ENCODE measurements at regions not wholly inside any gene's neighbourhood (a gene's known extent, or its start where the extent isn't known, plus 50 kb on each side); places are given as distances from the start of the nearest gene placed in this dataset.
"Not testable (repeated sequence)": the region's sequence is repeated elsewhere in the genome, so short reads cannot be mapped to it uniquely, and the experiment has no call there.

GRCh38 chr2:160550048-160550447, 56.4 kb upstream of the RBMS1 start:
- no peak for DNase-seq (ENCODE audit: low read depth in 2 of 2)

GRCh38 chr2:160551259-160551658, 57.7 kb upstream of the RBMS1 start:
- DNase-seq (ENCODE audit: low read depth in 2 of 2), result no peak

- no peak for DNase-seq (ENCODE audit: low read depth in 2 of 2)
Observed at GRCh38 chr2:160555420-160556071, 61.9 kb upstream of the RBMS1 start.

GRCh38 chr2:160557903-160558302, 64.3 kb upstream of the RBMS1 start:
- DNase-seq (ENCODE audit: low read depth in 2 of 2), result no peak

- DNase-seq (ENCODE audit: low read depth in 2 of 2), result no peak
Observed at GRCh38 chr2:160558531-160558930, 64.9 kb upstream of the RBMS1 start.

GRCh38 chr2:160561551-160562295, 68.1 kb upstream of the RBMS1 start:
- no peak for DNase-seq (ENCODE audit: low read depth in 2 of 2)

- no peak for DNase-seq (ENCODE audit: low read depth in 2 of 2)
Observed at GRCh38 chr2:160562730-160563129, 69.1 kb upstream of the RBMS1 start.

- no peak for DNase-seq (ENCODE audit: low read depth in 2 of 2)
Observed at GRCh38 chr2:160564591-160564990, 71.0 kb upstream of the RBMS1 start.

GRCh38 chr2:160565099-160565845, 71.7 kb upstream of the RBMS1 start:
- no peak for DNase-seq (ENCODE audit: low read depth in 2 of 2)

GRCh38 chr2:160566717-160567116, 73.1 kb upstream of the RBMS1 start:
- DNase-seq (ENCODE audit: low read depth in 2 of 2), result no peak

GRCh38 chr2:160568856-160569255, 75.2 kb upstream of the RBMS1 start:
- DNase-seq (ENCODE audit: low read depth in 2 of 2), result no peak

- DNase-seq (ENCODE audit: low read depth in 2 of 2), result no peak
Observed at GRCh38 chr2:160570376-160570775, 76.8 kb upstream of the RBMS1 start.

GRCh38 chr2:160574468-160575140, 81.0 kb upstream of the RBMS1 start:
- no peak for DNase-seq (ENCODE audit: low read depth in 2 of 2)

- DNase-seq (ENCODE audit: low read depth in 2 of 2), result no peak
Observed at GRCh38 chr2:160575368-160575767, 81.8 kb upstream of the RBMS1 start.

GRCh38 chr2:160576054-160576499, 82.5 kb upstream of the RBMS1 start:
- no peak for DNase-seq (ENCODE audit: low read depth in 2 of 2)

- not testable (repeated sequence) for DNase-seq (ENCODE audit: low read depth in 2 of 2)
Observed at GRCh38 chr2:160577081-160577480, 83.5 kb upstream of the RBMS1 start.

GRCh38 chr2:160581035-160581434, 87.4 kb upstream of the RBMS1 start:
- DNase-seq (ENCODE audit: low read depth in 2 of 2), result no peak

- DNase-seq (ENCODE audit: low read depth in 2 of 2), result no peak
Observed at GRCh38 chr2:160581448-160581847, 87.8 kb upstream of the RBMS1 start.

- DNase-seq (ENCODE audit: low read depth in 2 of 2), result no peak
Observed at GRCh38 chr2:160582081-160582480, 88.5 kb upstream of the RBMS1 start.

GRCh38 chr2:160582490-160583145, 89.0 kb upstream of the RBMS1 start:
- no peak for DNase-seq (ENCODE audit: low read depth in 2 of 2)

GRCh38 chr2:160583146-160583535, 89.5 kb upstream of the RBMS1 start:
- DNase-seq (ENCODE audit: low read depth in 2 of 2), result no peak

Measured in stimulated activated CD8-positive, alpha-beta memory T cell treated with anti-CD3 and anti-CD28 coated beads, Interleukin-2, amount 100 ng/mL, for 48 hours (primary cell).